ENCODE measurements at regions not wholly inside any gene's neighbourhood (a gene's known extent, or its start where the extent isn't known, plus 50 kb on each side); places are given as distances from the start of the nearest gene placed in this dataset.
A peak's percentile ranks its signal among the peaks of the same experiment; 100 is the strongest.

GRCh38 chr6:44062771-44063560 is 64.3 kb downstream of the MRPL14 start:
- peak; percentile 58 for DNase-seq

GRCh38 chr6:44062105-44062770 is 65.0 kb downstream of the MRPL14 start:
- DNase-seq, result no peak

GRCh38 chr6:44061375-44062104 is 65.7 kb downstream of the MRPL14 start:
- no peak for DNase-seq

- no peak for DNase-seq
These were observed 66.5 kb downstream of the MRPL14 start for GRCh38 chr6:44060612-44061374.

- no peak for DNase-seq
These were observed 67.6 kb downstream of the MRPL14 start for GRCh38 chr6:44059359-44060346.

GRCh38 chr6:44058617-44059358 is 68.5 kb downstream of the MRPL14 start:
- peak; percentile 98 for DNase-seq

- DNase-seq, result no peak
These were observed 69.2 kb downstream of the MRPL14 start for GRCh38 chr6:44057931-44058616.

- no peak for DNase-seq
These were observed 69.9 kb downstream of the MRPL14 start for GRCh38 chr6:44057238-44057930.

GRCh38 chr6:44056392-44057237 is 70.6 kb downstream of the MRPL14 start:
- DNase-seq, result peak; percentile 74

- no peak for DNase-seq
These were observed 72.3 kb downstream of the MRPL14 start for GRCh38 chr6:44054721-44055559.

GRCh38 chr6:44053760-44054556 is 73.3 kb downstream of the MRPL14 start:
- peak; percentile 67 for DNase-seq

- DNase-seq, result no peak
These were observed 74.0 kb downstream of the MRPL14 start for GRCh38 chr6:44053106-44053756.

GRCh38 chr6:44052419-44053023 is 74.7 kb downstream of the MRPL14 start:
- peak; percentile 29 for DNase-seq

GRCh38 chr6:44051515-44051914 is 75.7 kb downstream of the MRPL14 start:
- peak; percentile 50 for DNase-seq

- no peak for DNase-seq
These were observed 76.3 kb downstream of the MRPL14 start for GRCh38 chr6:44050872-44051505.

Data from dermis blood vessel endothelial cell (primary cell).